HG02623 (cell line): ENCODE measurements at regions not wholly inside any gene's neighbourhood (a gene's known extent, or its start where the extent isn't known, plus 50 kb on each side); places are given as distances from the start of the nearest gene placed in this dataset.

Experiments used
- ATAC-seq: cut with Tn5 transposase; IDR thresholded peaks from one replicate; pipeline ENCODE4 v1.9.1; 2021; ENCODE audit warnings: moderate library complexity; ENCODE audit not compliant: unreplicated experiment

DNA sequence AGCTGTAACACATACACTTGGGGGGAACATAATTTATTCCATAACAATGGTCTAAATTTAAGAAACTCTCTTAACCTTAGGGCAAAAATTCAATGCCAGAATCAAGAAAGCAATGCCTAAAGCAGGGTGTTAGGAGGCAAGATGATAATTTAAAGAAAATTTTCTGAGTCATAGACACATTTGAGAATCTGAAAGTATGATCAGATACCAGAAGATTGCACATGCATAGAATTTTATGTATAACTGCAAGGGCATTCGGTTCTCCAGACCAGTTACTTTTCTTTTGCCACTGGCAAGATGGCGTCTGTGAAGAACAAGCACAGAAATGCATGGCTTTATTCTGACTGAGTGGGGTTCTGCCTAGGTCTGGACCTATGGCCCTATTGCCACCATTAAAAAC, 64.4 kb upstream of the IPO9 start:
- ATAC-seq, result no peak

GRCh38 chr1:201766131-201766866, 62.7 kb upstream of the IPO9 start:
- no peak for ATAC-seq

GRCh38 chr1:201767339-201767738, 61.6 kb upstream of the IPO9 start:
- ATAC-seq, result no peak

DNA sequence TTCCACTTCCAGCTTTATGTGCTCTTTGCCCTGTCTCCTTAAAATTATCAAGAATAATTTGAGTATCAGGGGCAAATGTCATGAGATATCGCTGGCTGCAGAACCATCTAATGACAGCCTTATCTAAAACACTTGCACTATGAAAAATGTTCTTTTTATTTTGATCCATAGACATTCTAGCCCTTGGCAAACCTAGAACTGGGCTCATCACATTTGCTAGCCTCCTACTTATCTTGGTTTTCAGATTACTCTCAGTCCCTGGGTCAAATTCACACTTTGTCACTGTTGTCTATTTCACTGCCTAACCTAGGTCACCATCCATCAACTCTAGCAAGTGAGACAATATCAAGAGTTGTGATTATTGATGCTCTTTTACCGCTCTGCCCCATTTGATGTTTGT, 59.9 kb upstream of the IPO9 start:
- ATAC-seq, result no peak

GRCh38 chr1:201769966-201770365, 59.0 kb upstream of the IPO9 start:
- ATAC-seq, result no peak

DNA sequence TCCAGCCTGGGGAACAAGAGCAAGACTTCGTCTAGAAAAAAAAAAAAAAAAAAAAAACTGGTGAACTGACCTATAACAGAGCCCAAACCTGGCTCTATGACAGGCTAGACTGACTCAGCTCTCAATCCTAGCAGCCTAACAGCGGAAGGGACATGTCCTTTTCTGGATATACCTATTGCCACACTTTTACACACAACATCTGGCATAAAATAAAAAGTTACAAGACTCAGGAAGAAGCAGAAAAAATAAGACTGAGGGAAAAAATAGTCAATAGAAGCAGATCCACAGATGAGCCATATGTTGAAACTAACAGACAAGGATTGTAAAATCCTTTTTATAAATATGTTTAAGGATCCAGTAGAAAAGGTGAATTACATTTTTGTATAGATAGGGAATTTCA, 57.5 kb upstream of the IPO9 start:
- ATAC-seq, result no peak

- no peak for ATAC-seq
Measured at GRCh38 chr1:201772178-201772577, 56.8 kb upstream of the IPO9 start.

- no peak for ATAC-seq
Measured at GRCh38 chr1:201773764-201774163, 55.2 kb upstream of the IPO9 start.

- no peak for ATAC-seq
Measured at GRCh38 chr1:201774224-201774982, 54.6 kb upstream of the IPO9 start.

DNA sequence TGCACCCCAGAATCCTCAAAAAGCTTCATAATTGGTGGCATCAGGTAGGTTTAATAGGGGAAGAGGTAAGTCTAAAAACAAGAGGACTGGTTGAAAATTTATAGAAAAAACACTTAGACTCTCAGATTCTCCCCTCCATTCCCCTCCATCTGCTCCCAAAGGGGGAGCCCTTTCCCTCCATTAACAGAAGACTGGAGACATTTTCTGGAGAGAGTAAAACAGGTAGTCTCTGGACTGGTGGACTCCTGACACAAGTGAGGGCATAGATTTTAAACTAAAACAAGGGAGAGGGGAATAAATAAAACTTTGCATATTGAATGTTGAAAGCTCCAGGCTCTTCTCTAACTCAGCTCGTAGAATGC, 54.0 kb upstream of the IPO9 start:
- no peak for ATAC-seq

- ATAC-seq, result no peak
Measured at GRCh38 chr1:201775380-201775779, 53.6 kb upstream of the IPO9 start.

DNA sequence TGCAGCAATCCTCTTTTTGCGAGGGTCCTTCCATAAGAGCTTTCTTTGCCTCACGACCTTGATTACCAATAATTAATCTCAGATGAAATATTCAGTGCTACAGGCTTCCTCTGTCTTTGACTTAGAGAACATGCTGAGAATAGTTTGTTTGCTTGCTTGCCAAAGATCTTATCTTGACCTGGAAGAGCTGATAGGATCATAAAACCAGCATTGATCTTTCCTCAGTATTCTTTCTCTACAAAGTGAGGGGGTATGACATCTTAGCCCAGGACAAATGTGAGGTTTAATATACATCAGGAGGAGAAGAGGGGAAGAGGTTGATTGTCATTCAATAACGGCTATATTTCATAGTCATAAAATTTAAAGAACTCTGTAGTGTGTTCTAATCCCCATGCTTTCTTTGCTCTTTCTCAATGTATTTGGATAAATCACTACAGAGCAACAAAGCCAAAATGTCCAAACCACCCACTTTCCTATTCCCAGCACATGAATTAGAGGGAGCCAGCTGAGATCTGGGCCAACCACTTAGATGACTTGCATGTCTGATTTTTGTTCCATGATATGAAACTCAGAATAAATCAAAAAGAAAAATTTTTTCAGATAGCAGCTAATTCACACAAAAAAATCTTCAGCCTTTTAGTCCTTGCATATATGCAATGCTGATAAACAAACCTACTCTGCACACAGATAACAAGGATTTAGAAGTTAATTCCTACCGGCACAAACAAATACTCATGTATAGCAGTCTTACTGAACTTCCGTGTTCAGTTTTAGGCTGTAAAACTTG, 50.5 kb upstream of the IPO9 start:
- ATAC-seq, result no peak
